ENCODE measurements at regions not wholly inside any gene's neighbourhood (a gene's known extent, or its start where the extent isn't known, plus 50 kb on each side); places are given as distances from the start of the nearest gene placed in this dataset.
"Not testable (repeated sequence)": the region's sequence is repeated elsewhere in the genome, so short reads cannot be mapped to it uniquely, and the experiment has no call there.

DNA sequence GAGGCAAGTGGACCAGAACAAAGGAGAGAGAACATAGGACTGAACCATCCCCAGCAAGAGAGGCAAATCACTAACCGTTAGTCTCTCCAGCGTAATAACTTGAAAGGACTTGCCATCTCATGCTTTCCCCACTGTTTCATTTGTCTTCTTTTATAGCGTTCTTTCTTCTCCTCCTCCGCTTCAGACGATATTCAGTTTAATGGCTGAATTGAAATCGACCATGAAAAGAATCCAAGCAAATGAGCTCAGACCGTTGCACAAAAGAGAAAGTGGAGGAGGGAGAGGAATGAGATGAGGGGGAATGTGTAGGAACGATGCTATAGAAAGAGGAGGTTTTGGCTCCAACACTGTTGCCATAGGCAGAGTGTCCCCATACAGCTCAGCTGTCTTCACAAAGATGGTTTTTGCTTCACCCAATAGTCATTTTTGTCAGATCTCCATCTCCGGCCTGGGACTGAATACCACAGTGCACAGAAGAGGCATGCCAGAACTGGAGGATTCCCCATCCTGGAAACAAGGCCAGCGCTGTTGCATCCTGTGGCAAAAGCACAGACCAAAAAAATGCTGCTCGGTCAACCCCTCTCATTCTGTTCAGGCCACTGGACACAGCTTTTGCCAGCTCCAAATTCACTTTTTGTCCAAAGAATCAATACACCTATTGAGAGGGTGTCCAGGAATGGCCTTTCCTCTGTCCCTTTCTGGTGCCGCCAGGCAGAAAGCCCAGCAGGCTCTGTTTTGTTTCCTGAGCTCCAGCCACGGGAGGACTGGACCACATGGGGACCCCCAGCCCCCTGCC lies 176.1 kb downstream of the ID4 start:
- no TSS peak for BruUV-seq (replicated peaks)
- Mint-ChIP-seq H3K27me3 (ENCODE audit: insufficient read depth, unreplicated experiment) (peaks cover 26% of the 10 kb centered on the region), H3K4me3 (ENCODE audit: unreplicated experiment) (no peak overlapping the region), H3K4me1 (ENCODE audit: insufficient read depth, unreplicated experiment) (no peaks in the 10 kb centered on the region), H3K36me3 (ENCODE audit: insufficient read depth, unreplicated experiment) (no peaks in the 10 kb centered on the region), H3K27ac (ENCODE audit: low read depth, unreplicated experiment) (no peak overlapping the region), H3K9me3 (ENCODE audit: unreplicated experiment) (no peaks in the 10 kb centered on the region)
- ChIA-PET POLR2A (no interaction called here), CTCF (no interaction called here)
- TF ChIP-seq, protein P1, sequence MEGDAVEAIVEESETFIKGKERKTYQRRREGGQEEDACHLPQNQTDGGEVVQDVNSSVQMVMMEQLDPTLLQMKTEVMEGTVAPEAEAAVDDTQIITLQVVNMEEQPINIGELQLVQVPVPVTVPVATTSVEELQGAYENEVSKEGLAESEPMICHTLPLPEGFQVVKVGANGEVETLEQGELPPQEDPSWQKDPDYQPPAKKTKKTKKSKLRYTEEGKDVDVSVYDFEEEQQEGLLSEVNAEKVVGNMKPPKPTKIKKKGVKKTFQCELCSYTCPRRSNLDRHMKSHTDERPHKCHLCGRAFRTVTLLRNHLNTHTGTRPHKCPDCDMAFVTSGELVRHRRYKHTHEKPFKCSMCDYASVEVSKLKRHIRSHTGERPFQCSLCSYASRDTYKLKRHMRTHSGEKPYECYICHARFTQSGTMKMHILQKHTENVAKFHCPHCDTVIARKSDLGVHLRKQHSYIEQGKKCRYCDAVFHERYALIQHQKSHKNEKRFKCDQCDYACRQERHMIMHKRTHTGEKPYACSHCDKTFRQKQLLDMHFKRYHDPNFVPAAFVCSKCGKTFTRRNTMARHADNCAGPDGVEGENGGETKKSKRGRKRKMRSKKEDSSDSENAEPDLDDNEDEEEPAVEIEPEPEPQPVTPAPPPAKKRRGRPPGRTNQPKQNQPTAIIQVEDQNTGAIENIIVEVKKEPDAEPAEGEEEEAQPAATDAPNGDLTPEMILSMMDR (IDR thresholded peaks at IDR 0.05; ENCODE audit: unreplicated experiment) = no peak
- no peak for DNase-seq (ENCODE audit: unreplicated experiment)
- intact Hi-C loops (cut with micrococcal nuclease) = no loop called here

GRCh38 chr6:20014508-20014907 lies 177.3 kb downstream of the ID4 start:
- H3K4me1 Mint-ChIP-seq (ENCODE audit: insufficient read depth, unreplicated experiment) = no peaks in the 10 kb centered on the region
- DNase-seq (ENCODE audit: unreplicated experiment) = no peak
- TF ChIP-seq, protein P1 (IDR thresholded peaks at IDR 0.05; ENCODE audit: unreplicated experiment) = no peak
- no peaks in the 10 kb centered on the region for H3K9me3 Mint-ChIP-seq (ENCODE audit: unreplicated experiment)
- H3K27ac Mint-ChIP-seq (ENCODE audit: low read depth, unreplicated experiment) = no peak overlapping the region
- ChIA-PET CTCF (no interaction called here), POLR2A (no interaction called here)
- intact Hi-C loops (cut with micrococcal nuclease) = no loop called here
- no peak overlapping the region for H3K4me3 Mint-ChIP-seq (ENCODE audit: unreplicated experiment)
- BruUV-seq (replicated peaks) = no TSS peak
- no peaks in the 10 kb centered on the region for H3K36me3 Mint-ChIP-seq (ENCODE audit: insufficient read depth, unreplicated experiment)
- H3K27me3 Mint-ChIP-seq (ENCODE audit: insufficient read depth, unreplicated experiment) = peaks cover 26% of the 10 kb centered on the region

GRCh38 chr6:20020526-20020925 lies 183.4 kb downstream of the ID4 start:
- no peak for DNase-seq (ENCODE audit: unreplicated experiment)
- peaks cover under 1% of the 10 kb centered on the region for H3K9me3 Mint-ChIP-seq (ENCODE audit: unreplicated experiment)
- H3K27me3 Mint-ChIP-seq (ENCODE audit: insufficient read depth, unreplicated experiment) = no peaks in the 10 kb centered on the region
- H3K4me3 Mint-ChIP-seq (ENCODE audit: unreplicated experiment) = no peak overlapping the region
- POLR2A ChIA-PET = no interaction called here
- CTCF ChIA-PET = interaction anchor here (0.7 kb wide), 1 partner anchor 1022 kb away, joined by 3 read pairs; no protein-coding TSS in a partner anchor
- intact Hi-C loops (cut with micrococcal nuclease) = no loop called here
- H3K4me1 Mint-ChIP-seq (ENCODE audit: insufficient read depth, unreplicated experiment) = no peaks in the 10 kb centered on the region
- H3K36me3 Mint-ChIP-seq (ENCODE audit: insufficient read depth, unreplicated experiment) = no peaks in the 10 kb centered on the region
- no TSS peak for BruUV-seq (replicated peaks)
- TF ChIP-seq, protein P1 (IDR thresholded peaks at IDR 0.05; ENCODE audit: unreplicated experiment) = no peak
- no peak overlapping the region for H3K27ac Mint-ChIP-seq (ENCODE audit: low read depth, unreplicated experiment)

GRCh38 chr6:20021795-20022194 lies 184.6 kb downstream of the ID4 start:
- intact Hi-C loops (cut with micrococcal nuclease) = no loop called here

DNA sequence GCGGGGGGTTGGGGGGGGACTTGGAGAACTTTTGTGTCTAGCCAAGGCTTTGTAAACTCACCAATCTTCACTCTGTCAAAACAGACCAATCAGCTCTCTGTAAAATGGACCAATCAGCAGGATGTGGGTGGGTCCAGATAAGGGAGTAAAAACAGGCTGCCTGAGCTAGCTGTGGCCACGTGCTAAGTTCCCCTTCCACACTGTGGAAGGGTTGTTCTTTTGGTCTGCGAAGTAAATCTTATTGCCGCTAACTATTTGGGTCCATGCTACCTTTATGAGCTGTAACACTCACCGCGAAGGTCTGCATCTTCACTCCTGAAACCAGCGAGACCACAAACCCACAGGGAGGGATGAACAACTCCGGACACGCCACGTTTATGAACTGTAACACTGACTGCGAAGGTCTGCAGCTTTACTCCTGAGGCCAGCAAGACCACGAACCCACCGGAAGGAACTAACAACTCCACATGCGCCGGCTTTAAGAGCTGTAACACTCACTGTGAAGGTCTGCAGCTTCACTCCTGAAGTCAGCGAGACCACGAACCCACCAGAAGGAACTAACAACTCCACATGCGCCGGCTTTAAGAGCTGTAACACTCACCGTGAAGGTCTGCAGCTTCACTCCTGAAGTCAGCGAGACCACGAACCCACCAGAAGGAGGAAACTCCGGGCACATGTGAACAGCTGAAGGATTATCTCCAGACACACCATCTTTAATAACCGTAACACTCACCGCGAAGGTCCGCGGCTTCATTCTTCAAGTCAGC lies 186.6 kb downstream of the ID4 start:
- BruUV-seq (replicated peaks); H3K4me1 Mint-ChIP-seq (ENCODE audit: insufficient read depth, unreplicated experiment); DNase-seq (ENCODE audit: unreplicated experiment); CTCF ChIA-PET; H3K27me3 Mint-ChIP-seq (ENCODE audit: insufficient read depth, unreplicated experiment); POLR2A ChIA-PET; intact Hi-C loops (cut with micrococcal nuclease); H3K27ac Mint-ChIP-seq (ENCODE audit: low read depth, unreplicated experiment); H3K36me3 Mint-ChIP-seq (ENCODE audit: insufficient read depth, unreplicated experiment); H3K4me3 Mint-ChIP-seq (ENCODE audit: unreplicated experiment): not testable (repeated sequence)
- H3K9me3 Mint-ChIP-seq (ENCODE audit: unreplicated experiment) = peaks cover 12% of the 10 kb centered on the region

More at GRCh38 chr6:20021795-20022194, 184.6 kb downstream of the ID4 start:
- Mint-ChIP-seq H3K4me3 (ENCODE audit: unreplicated experiment) (no peak overlapping the region), H3K4me1 (ENCODE audit: insufficient read depth, unreplicated experiment) (no peaks in the 10 kb centered on the region), H3K36me3 (ENCODE audit: insufficient read depth, unreplicated experiment) (no peaks in the 10 kb centered on the region), H3K9me3 (ENCODE audit: unreplicated experiment) (peaks cover 7% of the 10 kb centered on the region), H3K27ac (ENCODE audit: low read depth, unreplicated experiment) (no peak overlapping the region), H3K27me3 (ENCODE audit: insufficient read depth, unreplicated experiment) (no peaks in the 10 kb centered on the region)
- BruUV-seq (replicated peaks) = no TSS peak
- no peak for DNase-seq (ENCODE audit: unreplicated experiment)
- CTCF ChIA-PET = no interaction called here
- POLR2A ChIA-PET = no interaction called here
- TF ChIP-seq, protein P1 (IDR thresholded peaks at IDR 0.05; ENCODE audit: unreplicated experiment) = no peak
